ENCODE measurements at regions not wholly inside any gene's neighbourhood (a gene's known extent, or its start where the extent isn't known, plus 50 kb on each side); places are given as distances from the start of the nearest gene placed in this dataset.

DNA sequence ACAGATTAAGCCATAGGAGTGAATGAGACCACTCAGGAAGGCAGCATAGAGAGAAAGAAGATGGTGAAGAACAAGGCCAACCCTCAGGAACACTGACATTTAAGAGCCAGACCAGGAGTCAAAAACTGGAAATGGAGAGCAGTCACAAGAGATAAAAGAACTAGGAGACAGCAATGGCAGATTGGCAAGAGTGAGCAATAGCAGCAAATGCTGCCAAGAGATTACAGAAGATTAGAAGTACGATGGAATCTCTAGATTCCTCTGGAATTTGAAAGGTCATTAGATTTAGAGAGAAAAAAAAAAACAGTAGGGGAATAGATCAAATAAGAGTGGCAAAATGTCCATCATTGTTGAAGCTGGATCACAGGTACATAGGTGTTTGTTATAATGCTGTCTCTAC lies 73.4 kb upstream of the SLC44A1 start:
- no peaks in the 10 kb centered on the region for H3K9me3 ChIP-seq (ENCODE audit: insufficient read depth, low read depth, low read length)

GRCh38 chr9:105171589-105171988 lies 72.9 kb upstream of the SLC44A1 start:
- WGBS (ENCODE audit: extremely low coverage, insufficient coverage, insufficient read length) = no CpG with 5 or more reads among the region's 3 CpGs
- Histone ChIP-seq H3K27me3 (ENCODE audit: insufficient read depth, low read length) (no peaks in the 10 kb centered on the region), H2BK120ac (ENCODE audit: insufficient read depth, low read length, poor library complexity) (no peak overlapping the region), H3K23ac (ENCODE audit: low read length) (no peak overlapping the region), H3K4me1 (ENCODE audit: control insufficient read depth in 1 of 2, insufficient read depth in 2 of 2, low read length in 2 of 2) (no peaks in the 10 kb centered on the region), H4K12ac (ENCODE audit: low read depth, low read length) (no peak overlapping the region), H2BK5ac (ENCODE audit: low read depth, low read length, poor library complexity) (no peak overlapping the region), H3K18ac (ENCODE audit: low read length) (no peak overlapping the region), H2BK12ac (ENCODE audit: low read length) (no peak overlapping the region), H3K4me3 (ENCODE audit: low read depth, low read length) (no peak overlapping the region), H3K4ac (ENCODE audit: low read depth, low read length) (no peak overlapping the region), H3K9me3 (ENCODE audit: insufficient read depth, low read depth, low read length) (no peaks in the 10 kb centered on the region), H4K8ac (ENCODE audit: low read depth, low read length) (no peak overlapping the region), H3K4me2 (ENCODE audit: low read length) (no peak overlapping the region), H3K14ac (ENCODE audit: low read length) (no peak overlapping the region), H3K27ac (ENCODE audit: low read depth, low read length) (no peak overlapping the region), H3K79me1 (ENCODE audit: low read length) (no peaks in the 10 kb centered on the region), H3K9ac (ENCODE audit: low read length) (peak overlapping the region; percentile 39), H3K79me2 (ENCODE audit: control insufficient read depth, insufficient read depth, low read length, poor library complexity) (no peaks in the 10 kb centered on the region), H3K36me3 (ENCODE audit: control insufficient read depth in 1 of 2, insufficient read depth in 2 of 2, low read length in 2 of 2) (no peaks in the 10 kb centered on the region), H4K91ac (ENCODE audit: low read depth, low read length) (no peak overlapping the region), H2AK5ac (ENCODE audit: low read length) (no peak overlapping the region), H2AFZ (ENCODE audit: insufficient read depth, low read length, poor library complexity) (no peak overlapping the region)
- DNase-seq = peak; percentile 39 to 70

More for the DNA sequence above, 73.4 kb upstream of the SLC44A1 start:
- Histone ChIP-seq H3K4me2 (ENCODE audit: low read length) (no peak overlapping the region), H4K91ac (ENCODE audit: low read depth, low read length) (no peak overlapping the region), H3K4me1 (ENCODE audit: control insufficient read depth in 1 of 2, insufficient read depth in 2 of 2, low read length in 2 of 2) (no peaks in the 10 kb centered on the region), H3K4ac (ENCODE audit: low read depth, low read length) (no peak overlapping the region), H3K9ac (ENCODE audit: low read length) (no peak overlapping the region), H3K79me2 (ENCODE audit: control insufficient read depth, insufficient read depth, low read length, poor library complexity) (no peaks in the 10 kb centered on the region), H4K12ac (ENCODE audit: low read depth, low read length) (no peak overlapping the region), H3K23ac (ENCODE audit: low read length) (no peak overlapping the region), H2BK12ac (ENCODE audit: low read length) (no peak overlapping the region), H2BK120ac (ENCODE audit: insufficient read depth, low read length, poor library complexity) (no peak overlapping the region), H3K27ac (ENCODE audit: low read depth, low read length) (no peak overlapping the region), H2BK5ac (ENCODE audit: low read depth, low read length, poor library complexity) (no peak overlapping the region), H3K79me1 (ENCODE audit: low read length) (no peaks in the 10 kb centered on the region), H4K8ac (ENCODE audit: low read depth, low read length) (no peak overlapping the region), H2AK5ac (ENCODE audit: low read length) (no peak overlapping the region), H3K14ac (ENCODE audit: low read length) (no peak overlapping the region), H3K18ac (ENCODE audit: low read length) (no peak overlapping the region), H3K4me3 (ENCODE audit: low read depth, low read length) (no peak overlapping the region), H2AFZ (ENCODE audit: insufficient read depth, low read length, poor library complexity) (no peak overlapping the region), H3K27me3 (ENCODE audit: insufficient read depth, low read length) (no peaks in the 10 kb centered on the region), H3K36me3 (ENCODE audit: control insufficient read depth in 1 of 2, insufficient read depth in 2 of 2, low read length in 2 of 2) (no peaks in the 10 kb centered on the region)
- no CpG with 5 or more reads among the region's 1 CpG for WGBS (ENCODE audit: extremely low coverage, insufficient coverage, insufficient read length)
- peak in 1 of 2 donors; percentile 68 for DNase-seq

DNA sequence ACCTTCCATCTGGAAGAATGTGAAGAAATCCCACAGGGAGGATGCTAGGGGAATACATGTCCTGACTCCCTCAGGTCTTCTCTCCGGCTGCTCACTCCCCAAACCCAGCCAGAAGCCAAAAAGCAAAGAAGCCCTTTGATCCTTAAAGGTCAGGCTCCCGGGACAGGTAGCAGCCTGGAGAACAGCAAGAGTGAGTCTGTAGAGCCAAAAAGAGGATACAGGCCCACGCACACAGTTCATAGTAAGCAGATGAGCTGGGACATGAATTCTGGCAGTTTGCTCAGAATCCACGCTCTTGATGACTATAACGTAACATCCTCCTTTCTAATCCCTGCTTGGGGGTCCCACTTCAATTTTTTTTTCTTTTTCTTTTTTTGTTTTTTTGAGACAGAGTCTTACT lies 72.0 kb upstream of the SLC44A1 start:
- no peaks in the 10 kb centered on the region for H3K79me2 ChIP-seq (ENCODE audit: control insufficient read depth, insufficient read depth, low read length, poor library complexity)
- H3K9me3 ChIP-seq (ENCODE audit: insufficient read depth, low read depth, low read length) = no peaks in the 10 kb centered on the region
- DNase-seq = no peak
- no peak overlapping the region for H3K4ac ChIP-seq (ENCODE audit: low read depth, low read length)
- no peak overlapping the region for H4K12ac ChIP-seq (ENCODE audit: low read depth, low read length)
- no peak overlapping the region for H2AK5ac ChIP-seq (ENCODE audit: low read length)
- H2BK12ac ChIP-seq (ENCODE audit: low read length) = no peak overlapping the region
- no peak overlapping the region for H3K18ac ChIP-seq (ENCODE audit: low read length)
- H3K4me3 ChIP-seq (ENCODE audit: low read depth, low read length) = no peak overlapping the region
- no peaks in the 10 kb centered on the region for H3K27me3 ChIP-seq (ENCODE audit: insufficient read depth, low read length)
- H2BK120ac ChIP-seq (ENCODE audit: insufficient read depth, low read length, poor library complexity) = no peak overlapping the region
- no peak overlapping the region for H4K91ac ChIP-seq (ENCODE audit: low read depth, low read length)
- H4K8ac ChIP-seq (ENCODE audit: low read depth, low read length) = no peak overlapping the region
- no peak overlapping the region for H3K4me2 ChIP-seq (ENCODE audit: low read length)
- no peak overlapping the region for H3K23ac ChIP-seq (ENCODE audit: low read length)
- WGBS (ENCODE audit: extremely low coverage, insufficient coverage, insufficient read length) = no CpG with 5 or more reads among the region's 5 CpGs
- H3K36me3 ChIP-seq (ENCODE audit: control insufficient read depth in 1 of 2, insufficient read depth in 2 of 2, low read length in 2 of 2) = no peaks in the 10 kb centered on the region
- H3K9ac ChIP-seq (ENCODE audit: low read length) = no peak overlapping the region
- no peak overlapping the region for H2AFZ ChIP-seq (ENCODE audit: insufficient read depth, low read length, poor library complexity)
- no peaks in the 10 kb centered on the region for H3K79me1 ChIP-seq (ENCODE audit: low read length)
- H2BK5ac ChIP-seq (ENCODE audit: low read depth, low read length, poor library complexity) = no peak overlapping the region
- H3K14ac ChIP-seq (ENCODE audit: low read length) = no peak overlapping the region
- no peak overlapping the region for H3K27ac ChIP-seq (ENCODE audit: low read depth, low read length)
- H3K4me1 ChIP-seq (ENCODE audit: control insufficient read depth in 1 of 2, insufficient read depth in 2 of 2, low read length in 2 of 2) = no peaks in the 10 kb centered on the region

DNA sequence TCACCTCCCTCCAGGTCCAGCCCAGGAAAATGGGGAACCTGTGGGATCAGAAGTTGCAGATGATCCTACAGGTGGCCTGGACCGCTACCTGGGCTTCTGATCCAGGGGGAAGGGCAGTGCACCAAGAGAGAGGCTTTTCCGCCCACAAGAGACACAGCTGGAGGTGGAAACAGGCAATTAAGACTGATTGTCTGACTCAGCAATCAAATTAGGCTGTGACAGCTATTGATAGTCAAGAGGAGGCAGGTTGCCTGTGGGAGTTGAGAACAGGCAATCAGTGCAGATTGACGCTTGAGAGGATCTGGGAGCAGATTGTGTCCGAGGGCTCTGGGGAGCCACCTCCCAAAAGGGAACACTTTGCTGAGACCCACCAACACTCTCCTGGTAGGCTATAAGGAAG lies 71.1 kb upstream of the SLC44A1 start:
- H3K18ac ChIP-seq (ENCODE audit: low read length) = no peak overlapping the region
- no peak overlapping the region for H3K9ac ChIP-seq (ENCODE audit: low read length)
- no peaks in the 10 kb centered on the region for H3K79me2 ChIP-seq (ENCODE audit: control insufficient read depth, insufficient read depth, low read length, poor library complexity)
- H3K27ac ChIP-seq (ENCODE audit: low read depth, low read length) = no peak overlapping the region
- H2BK12ac ChIP-seq (ENCODE audit: low read length) = no peak overlapping the region
- H4K91ac ChIP-seq (ENCODE audit: low read depth, low read length) = no peak overlapping the region
- H4K8ac ChIP-seq (ENCODE audit: low read depth, low read length) = no peak overlapping the region
- H3K36me3 ChIP-seq (ENCODE audit: control insufficient read depth in 1 of 2, insufficient read depth in 2 of 2, low read length in 2 of 2) = no peaks in the 10 kb centered on the region
- H2BK120ac ChIP-seq (ENCODE audit: insufficient read depth, low read length, poor library complexity) = no peak overlapping the region
- H3K14ac ChIP-seq (ENCODE audit: low read length) = no peak overlapping the region
- no peaks in the 10 kb centered on the region for H3K9me3 ChIP-seq (ENCODE audit: insufficient read depth, low read depth, low read length)
- no peak for DNase-seq
- H3K23ac ChIP-seq (ENCODE audit: low read length) = no peak overlapping the region
- H3K4ac ChIP-seq (ENCODE audit: low read depth, low read length) = no peak overlapping the region
- no peak overlapping the region for H3K4me3 ChIP-seq (ENCODE audit: low read depth, low read length)
- no peaks in the 10 kb centered on the region for H3K27me3 ChIP-seq (ENCODE audit: insufficient read depth, low read length)
- H2BK5ac ChIP-seq (ENCODE audit: low read depth, low read length, poor library complexity) = no peak overlapping the region
- H4K12ac ChIP-seq (ENCODE audit: low read depth, low read length) = no peak overlapping the region
- no peak overlapping the region for H2AK5ac ChIP-seq (ENCODE audit: low read length)
- no peak overlapping the region for H2AFZ ChIP-seq (ENCODE audit: insufficient read depth, low read length, poor library complexity)
- no peak overlapping the region for H3K4me2 ChIP-seq (ENCODE audit: low read length)
- no peaks in the 10 kb centered on the region for H3K4me1 ChIP-seq (ENCODE audit: control insufficient read depth in 1 of 2, insufficient read depth in 2 of 2, low read length in 2 of 2)
- WGBS (ENCODE audit: extremely low coverage, insufficient coverage, insufficient read length) = no CpG with 5 or more reads among the region's 4 CpGs
- no peaks in the 10 kb centered on the region for H3K79me1 ChIP-seq (ENCODE audit: low read length)
